DND-41 (cell line): ENCODE measurements at regions not wholly inside any gene's neighbourhood (a gene's known extent, or its start where the extent isn't known, plus 50 kb on each side); places are given as distances from the start of the nearest gene placed in this dataset.

Experiments used
- EZH2 ChIP-seq: IDR thresholded peaks from 3 replicates; pipeline ENCODE4 v1.6.1; 2012; ENCODE audit warnings: borderline replicate concordance, low read depth, mild to moderate bottlenecking, moderate library complexity, low read length, inconsistent platforms; ENCODE audit not compliant: severe bottlenecking
- TF ChIP-seq, protein P1 (sequence below): IDR thresholded peaks from 2 replicates; pipeline ENCODE4 v1.5.1; 2012; ENCODE audit warnings: borderline replicate concordance, low read length, moderate library complexity, mild to moderate bottlenecking; ENCODE audit not compliant: poor library complexity, severe bottlenecking; ENCODE audit errors: extremely low read depth

DNA sequence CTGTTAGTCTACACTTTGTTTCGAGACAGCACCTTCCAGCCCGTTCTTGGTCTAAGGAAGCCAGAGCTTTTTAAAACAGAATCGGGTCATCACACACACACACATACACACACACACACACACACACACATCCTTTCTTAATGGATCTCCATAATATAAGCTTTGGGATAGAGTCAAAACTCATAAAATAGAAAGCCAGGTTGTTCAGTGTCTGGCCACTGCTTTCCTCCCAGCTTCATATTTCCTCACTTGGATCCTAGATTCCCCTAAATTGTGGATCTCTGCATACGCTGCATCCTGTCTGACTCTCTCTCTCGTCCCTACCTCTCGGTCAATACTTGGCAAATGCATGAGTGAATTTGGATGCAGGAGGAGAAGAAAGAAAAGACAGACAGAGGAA is 120.5 kb upstream of the SLC14A2 start:
- TF ChIP-seq, protein P1, sequence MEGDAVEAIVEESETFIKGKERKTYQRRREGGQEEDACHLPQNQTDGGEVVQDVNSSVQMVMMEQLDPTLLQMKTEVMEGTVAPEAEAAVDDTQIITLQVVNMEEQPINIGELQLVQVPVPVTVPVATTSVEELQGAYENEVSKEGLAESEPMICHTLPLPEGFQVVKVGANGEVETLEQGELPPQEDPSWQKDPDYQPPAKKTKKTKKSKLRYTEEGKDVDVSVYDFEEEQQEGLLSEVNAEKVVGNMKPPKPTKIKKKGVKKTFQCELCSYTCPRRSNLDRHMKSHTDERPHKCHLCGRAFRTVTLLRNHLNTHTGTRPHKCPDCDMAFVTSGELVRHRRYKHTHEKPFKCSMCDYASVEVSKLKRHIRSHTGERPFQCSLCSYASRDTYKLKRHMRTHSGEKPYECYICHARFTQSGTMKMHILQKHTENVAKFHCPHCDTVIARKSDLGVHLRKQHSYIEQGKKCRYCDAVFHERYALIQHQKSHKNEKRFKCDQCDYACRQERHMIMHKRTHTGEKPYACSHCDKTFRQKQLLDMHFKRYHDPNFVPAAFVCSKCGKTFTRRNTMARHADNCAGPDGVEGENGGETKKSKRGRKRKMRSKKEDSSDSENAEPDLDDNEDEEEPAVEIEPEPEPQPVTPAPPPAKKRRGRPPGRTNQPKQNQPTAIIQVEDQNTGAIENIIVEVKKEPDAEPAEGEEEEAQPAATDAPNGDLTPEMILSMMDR, result no peak
- TF ChIP-seq EZH2, result no peak
